Hematopoietic multipotent progenitor cell treated with erythropoietin and hydrocortisone succinate and interleukin-3 and kit ligand, for 15 days (in vitro differentiated cells): ENCODE measurements at regions not wholly inside any gene's neighbourhood (a gene's known extent, or its start where the extent isn't known, plus 50 kb on each side); places are given as distances from the start of the nearest gene placed in this dataset.
"Not testable (repeated sequence)": the region's sequence is repeated elsewhere in the genome, so short reads cannot be mapped to it uniquely, and the experiment has no call there.

Source experiments
- DNase-seq: peaks from one replicate; pipeline ENCODE4 v3.0.0-alpha.2; 2015; ENCODE audit warnings: low spot score

- no peak for DNase-seq
Observed at GRCh38 chr4:15163284-15163645, 161.0 kb downstream of the CPEB2 start.

GRCh38 chr4:15164571-15164970 is 162.3 kb downstream of the CPEB2 start:
- DNase-seq, result no peak

- DNase-seq, result no peak
Observed at GRCh38 chr4:15167743-15168142, 165.5 kb downstream of the CPEB2 start.

GRCh38 chr4:15168759-15169158 is 166.5 kb downstream of the CPEB2 start:
- DNase-seq, result no peak

- no peak for DNase-seq
Observed at GRCh38 chr4:15171725-15172124, 169.4 kb downstream of the CPEB2 start.

GRCh38 chr4:15173251-15173650 is 171.0 kb downstream of the CPEB2 start:
- no peak for DNase-seq

GRCh38 chr4:15174168-15174567 is 171.9 kb downstream of the CPEB2 start:
- not testable (repeated sequence) for DNase-seq

- not testable (repeated sequence) for DNase-seq
Observed at GRCh38 chr4:15179842-15180241, 177.6 kb downstream of the CPEB2 start.

- DNase-seq, result no peak
Observed at GRCh38 chr4:15182600-15183220, 180.4 kb downstream of the CPEB2 start.

- no peak for DNase-seq
Observed at GRCh38 chr4:15186149-15186548, 183.9 kb downstream of the CPEB2 start.

- DNase-seq, result no peak
Observed at GRCh38 chr4:15186806-15187205, 184.5 kb downstream of the CPEB2 start.

- no peak for DNase-seq
Observed at GRCh38 chr4:15188605-15189539, 186.6 kb downstream of the CPEB2 start.

- no peak for DNase-seq
Observed at GRCh38 chr4:15194520-15194919, 192.2 kb downstream of the CPEB2 start.

- DNase-seq, result no peak
Observed at GRCh38 chr4:15197005-15197404, 194.7 kb downstream of the CPEB2 start.

GRCh38 chr4:15198070-15198727 is 195.9 kb downstream of the CPEB2 start:
- DNase-seq, result no peak

- DNase-seq, result no peak
Observed at GRCh38 chr4:15201782-15202181, 199.5 kb downstream of the CPEB2 start.

GRCh38 chr4:15202481-15202880 is 200.2 kb downstream of the CPEB2 start:
- no peak for DNase-seq

- not testable (repeated sequence) for DNase-seq
Observed at GRCh38 chr4:15206526-15206925, 204.2 kb downstream of the CPEB2 start.

- DNase-seq, result no peak
Observed at GRCh38 chr4:15213302-15213970, 211.2 kb downstream of the CPEB2 start.

GRCh38 chr4:15215109-15215508 is 212.7 kb upstream of the C1QTNF7 start:
- no peak for DNase-seq

- no peak for DNase-seq
Observed at GRCh38 chr4:15226203-15226602, 201.6 kb upstream of the C1QTNF7 start.
